ENCODE measurements at regions not wholly inside any gene's neighbourhood (a gene's known extent, or its start where the extent isn't known, plus 50 kb on each side); places are given as distances from the start of the nearest gene placed in this dataset.

DNA sequence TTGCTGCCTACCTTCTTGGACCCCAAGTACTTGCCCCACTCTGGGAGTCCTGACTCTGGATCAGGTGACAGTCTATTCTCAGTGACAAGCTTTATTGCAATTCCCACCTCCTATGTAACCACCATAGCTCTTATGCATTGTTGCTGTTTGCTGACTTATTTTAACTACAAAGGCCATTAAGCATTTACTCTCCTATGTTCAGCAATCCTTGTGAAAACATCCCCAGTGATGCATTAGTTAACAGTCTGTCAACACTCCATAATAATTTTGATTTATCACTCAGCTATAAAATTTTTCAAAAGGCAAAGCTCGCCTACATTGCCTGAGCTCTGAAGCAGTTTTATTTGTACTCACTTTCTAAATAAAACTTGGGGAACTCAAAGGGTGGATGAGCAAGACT is 871.8 kb upstream of the SORCS1 start:
- Mint-ChIP-seq H3K4me1 (peaks cover 5 to 8% of the 10 kb centered on the region in 2 experiments), H3K27me3 (ENCODE audit: low read depth) (no peaks in the 10 kb centered on the region), H3K4me3 (no peak overlapping the region), H3K27ac (no peak overlapping the region), H3K36me3 (ENCODE audit: insufficient read depth in 1 of 3, low read depth in 3 of 3) (peaks cover 0 to 9% (median 6%) of the 10 kb centered on the region in 3 experiments; a peak in 5 of 7 replicates), H3K9me3 (peaks cover 0 to 4% of the 10 kb centered on the region in 2 experiments; a peak in 1 of 5 replicates)
- H3T11ph ChIP-seq (ENCODE audit: low read length) = no peak overlapping the region
- H2BK120ac ChIP-seq (ENCODE audit: low read depth, low read length, poor library complexity, severe bottlenecking) = no peak overlapping the region
- H3K23ac ChIP-seq (ENCODE audit: insufficient read length, low read depth, low read length) = no peak overlapping the region
- no peak overlapping the region for H3K4ac ChIP-seq (ENCODE audit: low read depth, low read length)
- TF ChIP-seq, protein P1, sequence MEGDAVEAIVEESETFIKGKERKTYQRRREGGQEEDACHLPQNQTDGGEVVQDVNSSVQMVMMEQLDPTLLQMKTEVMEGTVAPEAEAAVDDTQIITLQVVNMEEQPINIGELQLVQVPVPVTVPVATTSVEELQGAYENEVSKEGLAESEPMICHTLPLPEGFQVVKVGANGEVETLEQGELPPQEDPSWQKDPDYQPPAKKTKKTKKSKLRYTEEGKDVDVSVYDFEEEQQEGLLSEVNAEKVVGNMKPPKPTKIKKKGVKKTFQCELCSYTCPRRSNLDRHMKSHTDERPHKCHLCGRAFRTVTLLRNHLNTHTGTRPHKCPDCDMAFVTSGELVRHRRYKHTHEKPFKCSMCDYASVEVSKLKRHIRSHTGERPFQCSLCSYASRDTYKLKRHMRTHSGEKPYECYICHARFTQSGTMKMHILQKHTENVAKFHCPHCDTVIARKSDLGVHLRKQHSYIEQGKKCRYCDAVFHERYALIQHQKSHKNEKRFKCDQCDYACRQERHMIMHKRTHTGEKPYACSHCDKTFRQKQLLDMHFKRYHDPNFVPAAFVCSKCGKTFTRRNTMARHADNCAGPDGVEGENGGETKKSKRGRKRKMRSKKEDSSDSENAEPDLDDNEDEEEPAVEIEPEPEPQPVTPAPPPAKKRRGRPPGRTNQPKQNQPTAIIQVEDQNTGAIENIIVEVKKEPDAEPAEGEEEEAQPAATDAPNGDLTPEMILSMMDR (conservative IDR thresholded peaks at IDR 0.05) = no peak
- H3K9me3 ChIP-seq (ENCODE audit: control insufficient read depth, low read depth, low read length) = no peaks in the 10 kb centered on the region
- H4K5ac ChIP-seq (ENCODE audit: insufficient read length, low read depth, low read length) = no peak overlapping the region
- no peak overlapping the region for H3K56ac ChIP-seq (ENCODE audit: insufficient read length, low read depth, low read length)
- H2BK5ac ChIP-seq (ENCODE audit: insufficient read length, low read length) = no peak overlapping the region
- H3K79me1 ChIP-seq (ENCODE audit: insufficient read depth, low read depth, low read length, poor library complexity, severe bottlenecking) = no peaks in the 10 kb centered on the region
- H4K91ac ChIP-seq (ENCODE audit: insufficient read length, low read depth, low read length) = no peak overlapping the region
- no peak overlapping the region for H2BK20ac ChIP-seq (ENCODE audit: low read depth, low read length, poor library complexity, severe bottlenecking)
- no peak overlapping the region for H2AFZ ChIP-seq (ENCODE audit: low read length)
- WGBS (ENCODE audit: extremely low coverage, insufficient read length, low lambda C conversion rate) = no CpG with 5 or more reads among the region's 1 CpG
- DNase-seq = no peak
- no peaks in the 10 kb centered on the region; the same call in 1 of the 2 replicates for H3K27me3 ChIP-seq (ENCODE audit: insufficient read depth, low read length)
- no peak overlapping the region for H2BK12ac ChIP-seq (ENCODE audit: insufficient read length, low read depth, low read length)
- no peak overlapping the region for H3K27ac ChIP-seq (ENCODE audit: insufficient read length, low read depth, low read length)
- H3K4me2 ChIP-seq (ENCODE audit: insufficient read depth, insufficient read length, low read length) = no peak overlapping the region
- H2BK15ac ChIP-seq (ENCODE audit: low read depth, low read length) = no peak overlapping the region
- no peak overlapping the region for H3K9ac ChIP-seq (ENCODE audit: extremely low read depth, insufficient read length, low read length)
- H3K79me2 ChIP-seq (ENCODE audit: insufficient read depth, low read length) = no peaks in the 10 kb centered on the region
- no peaks in the 10 kb centered on the region for H3K4me1 ChIP-seq (ENCODE audit: insufficient read depth, low read length)
- no peak overlapping the region for H3K14ac ChIP-seq (ENCODE audit: insufficient read depth, low read length)
- H4K20me1 ChIP-seq (ENCODE audit: control insufficient read depth, insufficient read depth, insufficient read length) = no peaks in the 10 kb centered on the region
- no peaks in the 10 kb centered on the region for H3K23me2 ChIP-seq (ENCODE audit: insufficient read length, low read depth, low read length, poor library complexity, severe bottlenecking)
- H3K18ac ChIP-seq (ENCODE audit: insufficient read length, low read depth, low read length) = no peak overlapping the region
- H4K8ac ChIP-seq (replicated peaks; ENCODE audit: insufficient read length, low read depth, low read length) = no peak overlapping the region
- no peak overlapping the region for H2AK5ac ChIP-seq (ENCODE audit: insufficient read length, low read length)

Measured in H9 (cell line).